WTC11 (cell line): ENCODE measurements at regions not wholly inside any gene's neighbourhood (a gene's known extent, or its start where the extent isn't known, plus 50 kb on each side); places are given as distances from the start of the nearest gene placed in this dataset.

Source experiments
- ATAC-seq: fragments of 200-7000 bp; cut with Tn5 transposase; 2 replicates; pipeline ENCODE4 v1.10.0; 2021; ENCODE audit warnings: mild to moderate bottlenecking, moderate library complexity
- CTCF ChIA-PET: fragments of 300-600 bp; sonication (Branson Sonifier 250); formaldehyde crosslinking; loops from one replicate; lab custom pipeline; 2021; ENCODE audit warnings: antibody characterized with exemption; lab: Charles Lee
- POLR2A ChIA-PET: fragments of 350-600 bp; sonication (Branson Sonifier 250); formaldehyde crosslinking; loops from one replicate; lab custom pipeline; 2021; ENCODE audit warnings: antibody characterized with exemption; lab: Charles Lee
- DNase-seq: peaks from one replicate; pipeline ENCODE4 v3.0.0; 2021; ENCODE audit warnings: low spot score
- H3K27ac Mint-ChIP-seq: 2 replicates; pipeline ENCODE4 v1.8.0; 2021; ENCODE audit warnings: mixed read lengths
- H3K27me3 Mint-ChIP-seq: 2 replicates; pipeline ENCODE4 v1.8.0; 2021; ENCODE audit warnings: low read depth, mild to moderate bottlenecking, moderate library complexity, mixed read lengths
- H3K36me3 Mint-ChIP-seq: 2 replicates; pipeline ENCODE4 v1.8.0; 2021; ENCODE audit warnings: mixed read lengths
- H3K4me1 Mint-ChIP-seq: 2 replicates; pipeline ENCODE4 v1.8.0; 2022; ENCODE audit warnings: mixed read lengths
- H3K4me3 Mint-ChIP-seq: 2 replicates; pipeline ENCODE4 v1.8.0; 2021; ENCODE audit warnings: mild to moderate bottlenecking, moderate library complexity, mixed read lengths
- H3K9me3 Mint-ChIP-seq: 2 replicates; pipeline ENCODE4 v1.8.0; 2021; ENCODE audit warnings: mixed read lengths
- CREM ChIP-seq: sonication (generic); formaldehyde crosslinking; IDR thresholded peaks from 2 replicates; pipeline ENCODE4 v1.8.1; 2022; ENCODE audit warnings: mild to moderate bottlenecking, missing genetic modification reagents, moderate library complexity
- ESRRA ChIP-seq: sonication (generic); formaldehyde crosslinking; IDR thresholded peaks from 2 replicates; pipeline ENCODE4 v1.8.1; 2022; ENCODE audit warnings: mild to moderate bottlenecking, missing genetic modification reagents, borderline replicate concordance
- FOXJ3 ChIP-seq: sonication (generic); formaldehyde crosslinking; IDR thresholded peaks from 2 replicates; pipeline ENCODE4 v1.9.0; 2021; ENCODE audit warnings: missing genetic modification reagents, mild to moderate bottlenecking, borderline replicate concordance
- NR1H2 ChIP-seq: sonication (generic); formaldehyde crosslinking; IDR thresholded peaks from 2 replicates; pipeline ENCODE4 v1.9.0; 2021; ENCODE audit warnings: mild to moderate bottlenecking, moderate library complexity, missing genetic modification reagents
- SMAD3 ChIP-seq: sonication (generic); formaldehyde crosslinking; IDR thresholded peaks from 2 replicates; pipeline ENCODE4 v1.8.0; 2022; ENCODE audit warnings: missing genetic modification reagents, mild to moderate bottlenecking, borderline replicate concordance
- SOX15 ChIP-seq: fragments of 250-450 bp; sonication (Bioruptor Pico); IDR thresholded peaks from 2 replicates; pipeline ENCODE4 v1.9.0; 2021; ENCODE audit warnings: mild to moderate bottlenecking
- TP53 ChIP-seq: sonication (generic); formaldehyde crosslinking; IDR thresholded peaks from 2 replicates; pipeline ENCODE4 v1.8.1; 2023; ENCODE audit warnings: mild to moderate bottlenecking, missing genetic modification reagents
- ZNF219 ChIP-seq: sonication (generic); formaldehyde crosslinking; IDR thresholded peaks from 2 replicates; pipeline ENCODE4 v1.8.0; 2023; ENCODE audit warnings: missing genetic modification reagents, mild to moderate bottlenecking, borderline replicate concordance
- TF ChIP-seq, protein P1 (sequence below): fragments of 250-450 bp; sonication (Bioruptor Pico); IDR thresholded peaks from 2 replicates; pipeline ENCODE4 v1.9.0; 2021; ENCODE audit warnings: mild to moderate bottlenecking, borderline replicate concordance
- TF ChIP-seq, protein P2 (sequence below): fragments of 250-450 bp; sonication (Bioruptor Pico); IDR thresholded peaks from 2 replicates; pipeline ENCODE4 v1.9.0; 2021; ENCODE audit warnings: mild to moderate bottlenecking
- TF ChIP-seq, protein P3 (sequence below): fragments of 250-450 bp; sonication (Bioruptor Pico); IDR thresholded peaks from 2 replicates; pipeline ENCODE4 v1.9.0; 2021; ENCODE audit warnings: mild to moderate bottlenecking
- TF ChIP-seq, protein P4 (sequence below): sonication (generic); formaldehyde crosslinking; IDR thresholded peaks from 2 replicates; pipeline ENCODE4 v1.8.1; 2023; ENCODE audit warnings: mild to moderate bottlenecking, missing genetic modification reagents, moderate library complexity
- TF ChIP-seq, protein P5 (sequence below): sonication (generic); formaldehyde crosslinking; IDR thresholded peaks from 2 replicates; pipeline ENCODE4 v1.8.1; 2022; ENCODE audit warnings: mild to moderate bottlenecking, missing genetic modification reagents, moderate library complexity, borderline replicate concordance
- TF ChIP-seq, protein P6 (sequence below): sonication (generic); formaldehyde crosslinking; IDR thresholded peaks from 2 replicates; pipeline ENCODE4 v1.8.1; 2022; ENCODE audit warnings: low read depth, mild to moderate bottlenecking, moderate library complexity, missing genetic modification reagents, borderline replicate concordance
- TF ChIP-seq, protein P7 (sequence below): fragments of 200-600 bp; IDR thresholded peaks from 2 replicates; pipeline ENCODE4 v1.8.0; 2022; ENCODE audit warnings: antibody characterized with exemption
- TF ChIP-seq, protein P8 (sequence below): sonication (generic); formaldehyde crosslinking; IDR thresholded peaks from 2 replicates; pipeline ENCODE4 v1.8.0; 2022; ENCODE audit warnings: mild to moderate bottlenecking, missing genetic modification reagents
- TF ChIP-seq, protein P9 (sequence below): sonication (generic); formaldehyde crosslinking; IDR thresholded peaks from 2 replicates; pipeline ENCODE4 v1.8.0; 2023; ENCODE audit warnings: missing genetic modification reagents, mild to moderate bottlenecking, borderline replicate concordance

DNA sequence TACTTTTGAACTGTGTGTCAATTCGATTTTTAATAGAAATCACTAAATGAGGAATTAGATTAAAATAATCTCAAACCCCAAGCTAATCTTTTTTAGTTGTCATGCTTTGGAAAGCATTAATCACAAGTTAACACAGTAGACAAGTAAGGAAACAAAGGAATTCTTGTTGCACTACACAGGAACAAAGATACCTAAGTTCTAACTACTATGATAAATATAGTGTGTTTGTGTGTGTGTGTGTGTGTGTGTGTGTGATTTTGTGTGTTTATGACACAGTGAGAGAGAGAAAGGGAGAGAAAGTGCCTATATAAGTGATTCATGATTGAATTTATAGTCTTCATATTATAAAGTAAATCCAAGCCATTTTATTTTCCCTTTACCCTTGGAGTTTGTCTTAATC lies 931.4 kb downstream of the PCDH7 start:
- ChIA-PET CTCF (no interaction called here), POLR2A (no interaction called here)
- no peak overlapping the region for H3K4me3 Mint-ChIP-seq
- H3K27ac Mint-ChIP-seq: no peak overlapping the region
- ATAC-seq: no peak
- no peaks in the 10 kb centered on the region for H3K9me3 Mint-ChIP-seq
- H3K4me1 Mint-ChIP-seq: no peaks in the 10 kb centered on the region
- DNase-seq: no peak
- H3K36me3 Mint-ChIP-seq: no peaks in the 10 kb centered on the region
- H3K27me3 Mint-ChIP-seq: no peaks in the 10 kb centered on the region
- TF ChIP-seq, protein P1, sequence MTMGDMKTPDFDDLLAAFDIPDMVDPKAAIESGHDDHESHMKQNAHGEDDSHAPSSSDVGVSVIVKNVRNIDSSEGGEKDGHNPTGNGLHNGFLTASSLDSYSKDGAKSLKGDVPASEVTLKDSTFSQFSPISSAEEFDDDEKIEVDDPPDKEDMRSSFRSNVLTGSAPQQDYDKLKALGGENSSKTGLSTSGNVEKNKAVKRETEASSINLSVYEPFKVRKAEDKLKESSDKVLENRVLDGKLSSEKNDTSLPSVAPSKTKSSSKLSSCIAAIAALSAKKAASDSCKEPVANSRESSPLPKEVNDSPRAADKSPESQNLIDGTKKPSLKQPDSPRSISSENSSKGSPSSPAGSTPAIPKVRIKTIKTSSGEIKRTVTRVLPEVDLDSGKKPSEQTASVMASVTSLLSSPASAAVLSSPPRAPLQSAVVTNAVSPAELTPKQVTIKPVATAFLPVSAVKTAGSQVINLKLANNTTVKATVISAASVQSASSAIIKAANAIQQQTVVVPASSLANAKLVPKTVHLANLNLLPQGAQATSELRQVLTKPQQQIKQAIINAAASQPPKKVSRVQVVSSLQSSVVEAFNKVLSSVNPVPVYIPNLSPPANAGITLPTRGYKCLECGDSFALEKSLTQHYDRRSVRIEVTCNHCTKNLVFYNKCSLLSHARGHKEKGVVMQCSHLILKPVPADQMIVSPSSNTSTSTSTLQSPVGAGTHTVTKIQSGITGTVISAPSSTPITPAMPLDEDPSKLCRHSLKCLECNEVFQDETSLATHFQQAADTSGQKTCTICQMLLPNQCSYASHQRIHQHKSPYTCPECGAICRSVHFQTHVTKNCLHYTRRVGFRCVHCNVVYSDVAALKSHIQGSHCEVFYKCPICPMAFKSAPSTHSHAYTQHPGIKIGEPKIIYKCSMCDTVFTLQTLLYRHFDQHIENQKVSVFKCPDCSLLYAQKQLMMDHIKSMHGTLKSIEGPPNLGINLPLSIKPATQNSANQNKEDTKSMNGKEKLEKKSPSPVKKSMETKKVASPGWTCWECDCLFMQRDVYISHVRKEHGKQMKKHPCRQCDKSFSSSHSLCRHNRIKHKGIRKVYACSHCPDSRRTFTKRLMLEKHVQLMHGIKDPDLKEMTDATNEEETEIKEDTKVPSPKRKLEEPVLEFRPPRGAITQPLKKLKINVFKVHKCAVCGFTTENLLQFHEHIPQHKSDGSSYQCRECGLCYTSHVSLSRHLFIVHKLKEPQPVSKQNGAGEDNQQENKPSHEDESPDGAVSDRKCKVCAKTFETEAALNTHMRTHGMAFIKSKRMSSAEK (CRISPR knock-in tag): no peak
- no peak for TF ChIP-seq FOXJ3 (CRISPR knock-in tag)
- TF ChIP-seq, protein P2, sequence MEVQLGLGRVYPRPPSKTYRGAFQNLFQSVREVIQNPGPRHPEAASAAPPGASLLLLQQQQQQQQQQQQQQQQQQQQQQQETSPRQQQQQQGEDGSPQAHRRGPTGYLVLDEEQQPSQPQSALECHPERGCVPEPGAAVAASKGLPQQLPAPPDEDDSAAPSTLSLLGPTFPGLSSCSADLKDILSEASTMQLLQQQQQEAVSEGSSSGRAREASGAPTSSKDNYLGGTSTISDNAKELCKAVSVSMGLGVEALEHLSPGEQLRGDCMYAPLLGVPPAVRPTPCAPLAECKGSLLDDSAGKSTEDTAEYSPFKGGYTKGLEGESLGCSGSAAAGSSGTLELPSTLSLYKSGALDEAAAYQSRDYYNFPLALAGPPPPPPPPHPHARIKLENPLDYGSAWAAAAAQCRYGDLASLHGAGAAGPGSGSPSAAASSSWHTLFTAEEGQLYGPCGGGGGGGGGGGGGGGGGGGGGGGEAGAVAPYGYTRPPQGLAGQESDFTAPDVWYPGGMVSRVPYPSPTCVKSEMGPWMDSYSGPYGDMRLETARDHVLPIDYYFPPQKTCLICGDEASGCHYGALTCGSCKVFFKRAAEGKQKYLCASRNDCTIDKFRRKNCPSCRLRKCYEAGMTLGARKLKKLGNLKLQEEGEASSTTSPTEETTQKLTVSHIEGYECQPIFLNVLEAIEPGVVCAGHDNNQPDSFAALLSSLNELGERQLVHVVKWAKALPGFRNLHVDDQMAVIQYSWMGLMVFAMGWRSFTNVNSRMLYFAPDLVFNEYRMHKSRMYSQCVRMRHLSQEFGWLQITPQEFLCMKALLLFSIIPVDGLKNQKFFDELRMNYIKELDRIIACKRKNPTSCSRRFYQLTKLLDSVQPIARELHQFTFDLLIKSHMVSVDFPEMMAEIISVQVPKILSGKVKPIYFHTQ (CRISPR knock-in tag): no peak
- TF ChIP-seq, protein P3, sequence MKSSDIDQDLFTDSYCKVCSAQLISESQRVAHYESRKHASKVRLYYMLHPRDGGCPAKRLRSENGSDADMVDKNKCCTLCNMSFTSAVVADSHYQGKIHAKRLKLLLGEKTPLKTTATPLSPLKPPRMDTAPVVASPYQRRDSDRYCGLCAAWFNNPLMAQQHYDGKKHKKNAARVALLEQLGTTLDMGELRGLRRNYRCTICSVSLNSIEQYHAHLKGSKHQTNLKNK (CRISPR knock-in tag): no peak
- TF ChIP-seq NR1H2 (CRISPR knock-in tag): no peak
- TF ChIP-seq, protein P4, sequence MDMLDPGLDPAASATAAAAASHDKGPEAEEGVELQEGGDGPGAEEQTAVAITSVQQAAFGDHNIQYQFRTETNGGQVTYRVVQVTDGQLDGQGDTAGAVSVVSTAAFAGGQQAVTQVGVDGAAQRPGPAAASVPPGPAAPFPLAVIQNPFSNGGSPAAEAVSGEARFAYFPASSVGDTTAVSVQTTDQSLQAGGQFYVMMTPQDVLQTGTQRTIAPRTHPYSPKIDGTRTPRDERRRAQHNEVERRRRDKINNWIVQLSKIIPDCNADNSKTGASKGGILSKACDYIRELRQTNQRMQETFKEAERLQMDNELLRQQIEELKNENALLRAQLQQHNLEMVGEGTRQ (CRISPR knock-in tag): no peak
- TF ChIP-seq, protein P5, sequence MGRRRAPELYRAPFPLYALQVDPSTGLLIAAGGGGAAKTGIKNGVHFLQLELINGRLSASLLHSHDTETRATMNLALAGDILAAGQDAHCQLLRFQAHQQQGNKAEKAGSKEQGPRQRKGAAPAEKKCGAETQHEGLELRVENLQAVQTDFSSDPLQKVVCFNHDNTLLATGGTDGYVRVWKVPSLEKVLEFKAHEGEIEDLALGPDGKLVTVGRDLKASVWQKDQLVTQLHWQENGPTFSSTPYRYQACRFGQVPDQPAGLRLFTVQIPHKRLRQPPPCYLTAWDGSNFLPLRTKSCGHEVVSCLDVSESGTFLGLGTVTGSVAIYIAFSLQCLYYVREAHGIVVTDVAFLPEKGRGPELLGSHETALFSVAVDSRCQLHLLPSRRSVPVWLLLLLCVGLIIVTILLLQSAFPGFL (CRISPR knock-in tag): no peak
- no peak for TF ChIP-seq ESRRA (CRISPR knock-in tag)
- TF ChIP-seq, protein P6, sequence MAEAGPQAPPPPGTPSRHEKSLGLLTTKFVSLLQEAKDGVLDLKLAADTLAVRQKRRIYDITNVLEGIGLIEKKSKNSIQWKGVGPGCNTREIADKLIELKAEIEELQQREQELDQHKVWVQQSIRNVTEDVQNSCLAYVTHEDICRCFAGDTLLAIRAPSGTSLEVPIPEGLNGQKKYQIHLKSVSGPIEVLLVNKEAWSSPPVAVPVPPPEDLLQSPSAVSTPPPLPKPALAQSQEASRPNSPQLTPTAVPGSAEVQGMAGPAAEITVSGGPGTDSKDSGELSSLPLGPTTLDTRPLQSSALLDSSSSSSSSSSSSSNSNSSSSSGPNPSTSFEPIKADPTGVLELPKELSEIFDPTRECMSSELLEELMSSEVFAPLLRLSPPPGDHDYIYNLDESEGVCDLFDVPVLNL (CRISPR knock-in tag): no peak
- no peak for TF ChIP-seq SOX15 (CRISPR knock-in tag)
- TF ChIP-seq SMAD3 (CRISPR knock-in tag): no peak
- TF ChIP-seq, protein P7, sequence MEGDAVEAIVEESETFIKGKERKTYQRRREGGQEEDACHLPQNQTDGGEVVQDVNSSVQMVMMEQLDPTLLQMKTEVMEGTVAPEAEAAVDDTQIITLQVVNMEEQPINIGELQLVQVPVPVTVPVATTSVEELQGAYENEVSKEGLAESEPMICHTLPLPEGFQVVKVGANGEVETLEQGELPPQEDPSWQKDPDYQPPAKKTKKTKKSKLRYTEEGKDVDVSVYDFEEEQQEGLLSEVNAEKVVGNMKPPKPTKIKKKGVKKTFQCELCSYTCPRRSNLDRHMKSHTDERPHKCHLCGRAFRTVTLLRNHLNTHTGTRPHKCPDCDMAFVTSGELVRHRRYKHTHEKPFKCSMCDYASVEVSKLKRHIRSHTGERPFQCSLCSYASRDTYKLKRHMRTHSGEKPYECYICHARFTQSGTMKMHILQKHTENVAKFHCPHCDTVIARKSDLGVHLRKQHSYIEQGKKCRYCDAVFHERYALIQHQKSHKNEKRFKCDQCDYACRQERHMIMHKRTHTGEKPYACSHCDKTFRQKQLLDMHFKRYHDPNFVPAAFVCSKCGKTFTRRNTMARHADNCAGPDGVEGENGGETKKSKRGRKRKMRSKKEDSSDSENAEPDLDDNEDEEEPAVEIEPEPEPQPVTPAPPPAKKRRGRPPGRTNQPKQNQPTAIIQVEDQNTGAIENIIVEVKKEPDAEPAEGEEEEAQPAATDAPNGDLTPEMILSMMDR: no peak
- TF ChIP-seq, protein P8, sequence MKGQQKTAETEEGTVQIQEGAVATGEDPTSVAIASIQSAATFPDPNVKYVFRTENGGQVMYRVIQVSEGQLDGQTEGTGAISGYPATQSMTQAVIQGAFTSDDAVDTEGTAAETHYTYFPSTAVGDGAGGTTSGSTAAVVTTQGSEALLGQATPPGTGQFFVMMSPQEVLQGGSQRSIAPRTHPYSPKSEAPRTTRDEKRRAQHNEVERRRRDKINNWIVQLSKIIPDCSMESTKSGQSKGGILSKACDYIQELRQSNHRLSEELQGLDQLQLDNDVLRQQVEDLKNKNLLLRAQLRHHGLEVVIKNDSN: no peak
- no peak for TF ChIP-seq CREM (CRISPR knock-in tag)
- TF ChIP-seq TP53: no peak
- TF ChIP-seq ZNF219: no peak
- TF ChIP-seq, protein P9, sequence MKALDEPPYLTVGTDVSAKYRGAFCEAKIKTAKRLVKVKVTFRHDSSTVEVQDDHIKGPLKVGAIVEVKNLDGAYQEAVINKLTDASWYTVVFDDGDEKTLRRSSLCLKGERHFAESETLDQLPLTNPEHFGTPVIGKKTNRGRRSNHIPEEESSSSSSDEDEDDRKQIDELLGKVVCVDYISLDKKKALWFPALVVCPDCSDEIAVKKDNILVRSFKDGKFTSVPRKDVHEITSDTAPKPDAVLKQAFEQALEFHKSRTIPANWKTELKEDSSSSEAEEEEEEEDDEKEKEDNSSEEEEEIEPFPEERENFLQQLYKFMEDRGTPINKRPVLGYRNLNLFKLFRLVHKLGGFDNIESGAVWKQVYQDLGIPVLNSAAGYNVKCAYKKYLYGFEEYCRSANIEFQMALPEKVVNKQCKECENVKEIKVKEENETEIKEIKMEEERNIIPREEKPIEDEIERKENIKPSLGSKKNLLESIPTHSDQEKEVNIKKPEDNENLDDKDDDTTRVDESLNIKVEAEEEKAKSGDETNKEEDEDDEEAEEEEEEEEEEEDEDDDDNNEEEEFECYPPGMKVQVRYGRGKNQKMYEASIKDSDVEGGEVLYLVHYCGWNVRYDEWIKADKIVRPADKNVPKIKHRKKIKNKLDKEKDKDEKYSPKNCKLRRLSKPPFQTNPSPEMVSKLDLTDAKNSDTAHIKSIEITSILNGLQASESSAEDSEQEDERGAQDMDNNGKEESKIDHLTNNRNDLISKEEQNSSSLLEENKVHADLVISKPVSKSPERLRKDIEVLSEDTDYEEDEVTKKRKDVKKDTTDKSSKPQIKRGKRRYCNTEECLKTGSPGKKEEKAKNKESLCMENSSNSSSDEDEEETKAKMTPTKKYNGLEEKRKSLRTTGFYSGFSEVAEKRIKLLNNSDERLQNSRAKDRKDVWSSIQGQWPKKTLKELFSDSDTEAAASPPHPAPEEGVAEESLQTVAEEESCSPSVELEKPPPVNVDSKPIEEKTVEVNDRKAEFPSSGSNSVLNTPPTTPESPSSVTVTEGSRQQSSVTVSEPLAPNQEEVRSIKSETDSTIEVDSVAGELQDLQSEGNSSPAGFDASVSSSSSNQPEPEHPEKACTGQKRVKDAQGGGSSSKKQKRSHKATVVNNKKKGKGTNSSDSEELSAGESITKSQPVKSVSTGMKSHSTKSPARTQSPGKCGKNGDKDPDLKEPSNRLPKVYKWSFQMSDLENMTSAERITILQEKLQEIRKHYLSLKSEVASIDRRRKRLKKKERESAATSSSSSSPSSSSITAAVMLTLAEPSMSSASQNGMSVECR: no peak
